ENCODE measurements at regions not wholly inside any gene's neighbourhood (a gene's known extent, or its start where the extent isn't known, plus 50 kb on each side); places are given as distances from the start of the nearest gene placed in this dataset.

DNA sequence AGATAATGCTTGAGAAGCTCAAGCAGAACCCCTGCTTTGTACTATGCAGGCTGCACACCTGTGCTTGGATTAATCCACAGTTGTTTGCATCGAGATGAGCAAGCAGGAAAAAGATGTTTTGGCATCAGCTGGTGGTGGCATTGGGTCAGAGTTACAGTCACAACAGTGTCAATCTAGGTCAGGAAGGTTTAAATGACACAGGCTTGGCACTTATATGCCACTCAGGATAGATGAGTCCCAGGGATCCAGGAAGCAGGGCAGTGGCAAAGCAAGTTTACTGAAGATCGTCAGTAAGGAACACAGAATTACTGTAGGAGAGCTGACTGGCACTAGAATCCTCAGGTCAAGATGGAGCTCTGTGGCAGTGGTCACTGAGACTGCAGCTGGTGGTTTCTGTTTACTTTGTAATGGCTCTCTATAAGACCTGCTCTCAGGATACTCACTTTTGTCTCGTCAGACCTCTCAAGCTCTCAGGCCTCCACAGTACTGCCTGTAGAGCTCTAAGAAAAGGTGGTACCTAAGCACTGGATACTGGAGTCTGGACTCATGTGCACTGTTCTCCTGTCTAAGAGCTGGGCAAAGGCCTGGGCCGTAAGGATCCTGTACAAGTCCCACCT is 110.1 kb upstream of the HS3ST5 start:
- no peak for DNase-seq
- Mint-ChIP-seq H3K27me3 (ENCODE audit: low read depth in 3 of 3) (no peaks in the 10 kb centered on the region), H3K27ac (no peak overlapping the region), H3K4me3 (no peak overlapping the region), H3K4me1 (no peaks in the 10 kb centered on the region), H3K9me3 (peaks cover 0 to 3% (median 0%) of the 10 kb centered on the region in 7 donors), H3K36me3 (no peaks in the 10 kb centered on the region)
- intact Hi-C loops (cut with micrococcal nuclease) = no loop called here
- no peaks in the 10 kb centered on the region for H3K36me3 ChIP-seq (replicated peaks in 1 of 2; ENCODE audit: control insufficient read depth in 1 of 2, insufficient read depth in 2 of 2, low read length in 2 of 2)
- H3K27ac ChIP-seq (ENCODE audit: low read depth in 1 of 2, low read length in 2 of 2) = no peak overlapping the region
- H3K27me3 ChIP-seq (ENCODE audit: control insufficient read depth in 2 of 2, insufficient read depth in 2 of 2, low read length in 2 of 2) = no peaks in the 10 kb centered on the region
- H3K79me2 ChIP-seq (ENCODE audit: insufficient read depth, low read length) = no peaks in the 10 kb centered on the region
- WGBS (ENCODE audit: insufficient coverage) = 90% methylated on average over 3 of the region's 4 CpGs
- H3K9ac ChIP-seq (ENCODE audit: insufficient read depth, low read length, poor library complexity, severe bottlenecking) = no peak overlapping the region
- H3K4me3 ChIP-seq (replicated peaks in 1 of 3; ENCODE audit: low read depth in 2 of 3, low read length in 3 of 3) = no peak overlapping the region
- H2AFZ ChIP-seq (ENCODE audit: insufficient read depth, low read depth, low read length, poor library complexity, severe bottlenecking) = no peak overlapping the region
- no peaks in the 10 kb centered on the region for H3K9me3 ChIP-seq (replicated peaks in 1 of 2; ENCODE audit: control insufficient read depth in 1 of 2, insufficient read depth in 1 of 2, low read length in 2 of 2)
- H3K4me1 ChIP-seq (ENCODE audit: control insufficient read depth in 1 of 2, insufficient read depth in 2 of 2, low read length in 2 of 2) = no peaks in the 10 kb centered on the region
- no peaks in the 10 kb centered on the region for H4K20me1 ChIP-seq (ENCODE audit: insufficient read depth, low read length)
- no peak overlapping the region for H3K4me2 ChIP-seq (replicated peaks; ENCODE audit: extremely low read depth, low read length, poor library complexity, severe bottlenecking)
- TF ChIP-seq, protein P1, sequence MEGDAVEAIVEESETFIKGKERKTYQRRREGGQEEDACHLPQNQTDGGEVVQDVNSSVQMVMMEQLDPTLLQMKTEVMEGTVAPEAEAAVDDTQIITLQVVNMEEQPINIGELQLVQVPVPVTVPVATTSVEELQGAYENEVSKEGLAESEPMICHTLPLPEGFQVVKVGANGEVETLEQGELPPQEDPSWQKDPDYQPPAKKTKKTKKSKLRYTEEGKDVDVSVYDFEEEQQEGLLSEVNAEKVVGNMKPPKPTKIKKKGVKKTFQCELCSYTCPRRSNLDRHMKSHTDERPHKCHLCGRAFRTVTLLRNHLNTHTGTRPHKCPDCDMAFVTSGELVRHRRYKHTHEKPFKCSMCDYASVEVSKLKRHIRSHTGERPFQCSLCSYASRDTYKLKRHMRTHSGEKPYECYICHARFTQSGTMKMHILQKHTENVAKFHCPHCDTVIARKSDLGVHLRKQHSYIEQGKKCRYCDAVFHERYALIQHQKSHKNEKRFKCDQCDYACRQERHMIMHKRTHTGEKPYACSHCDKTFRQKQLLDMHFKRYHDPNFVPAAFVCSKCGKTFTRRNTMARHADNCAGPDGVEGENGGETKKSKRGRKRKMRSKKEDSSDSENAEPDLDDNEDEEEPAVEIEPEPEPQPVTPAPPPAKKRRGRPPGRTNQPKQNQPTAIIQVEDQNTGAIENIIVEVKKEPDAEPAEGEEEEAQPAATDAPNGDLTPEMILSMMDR (IDR thresholded peaks at IDR 0.05) = no peak

DNA sequence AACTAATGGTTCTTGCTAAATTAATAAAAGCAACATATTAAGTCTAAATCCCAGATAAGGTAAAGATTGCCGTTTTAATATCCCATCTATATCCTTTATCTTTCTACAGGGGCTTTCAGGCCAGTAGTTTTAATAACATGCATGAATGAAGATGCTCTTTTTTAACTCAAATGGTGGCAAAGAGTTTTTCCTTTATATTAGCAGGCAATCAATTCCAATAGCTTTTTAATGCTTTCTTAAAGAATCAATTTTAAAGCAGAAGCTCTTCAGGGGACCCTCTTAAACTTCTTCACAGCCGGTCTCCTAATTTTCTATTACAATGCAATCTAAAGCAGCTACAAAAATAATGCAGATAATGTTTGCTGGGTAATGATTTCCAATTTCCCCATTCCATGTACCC is 107.8 kb upstream of the HS3ST5 start:
- no peak overlapping the region for H3K4me3 ChIP-seq (replicated peaks in 1 of 3; ENCODE audit: low read depth in 2 of 3, low read length in 3 of 3)
- intact Hi-C loops (cut with micrococcal nuclease) = no loop called here
- H3K9me3 ChIP-seq (replicated peaks in 1 of 2; ENCODE audit: control insufficient read depth in 1 of 2, insufficient read depth in 1 of 2, low read length in 2 of 2) = no peaks in the 10 kb centered on the region
- Mint-ChIP-seq H3K27ac (no peak overlapping the region), H3K36me3 (no peaks in the 10 kb centered on the region), H3K27me3 (ENCODE audit: low read depth in 3 of 3) (no peaks in the 10 kb centered on the region), H3K4me3 (no peak overlapping the region), H3K4me1 (no peaks in the 10 kb centered on the region), H3K9me3 (peaks cover 0 to 3% (median 0%) of the 10 kb centered on the region in 7 donors)
- H2AFZ ChIP-seq (ENCODE audit: insufficient read depth, low read depth, low read length, poor library complexity, severe bottlenecking) = no peak overlapping the region
- no peaks in the 10 kb centered on the region for H3K79me2 ChIP-seq (ENCODE audit: insufficient read depth, low read length)
- TF ChIP-seq, protein P1 (IDR thresholded peaks at IDR 0.05) = no peak
- H3K27me3 ChIP-seq (ENCODE audit: control insufficient read depth in 2 of 2, insufficient read depth in 2 of 2, low read length in 2 of 2) = no peaks in the 10 kb centered on the region
- H3K9ac ChIP-seq (ENCODE audit: insufficient read depth, low read length, poor library complexity, severe bottlenecking) = no peak overlapping the region
- no peaks in the 10 kb centered on the region for H4K20me1 ChIP-seq (ENCODE audit: insufficient read depth, low read length)
- H3K4me2 ChIP-seq (replicated peaks; ENCODE audit: extremely low read depth, low read length, poor library complexity, severe bottlenecking) = no peak overlapping the region
- no peaks in the 10 kb centered on the region for H3K36me3 ChIP-seq (replicated peaks in 1 of 2; ENCODE audit: control insufficient read depth in 1 of 2, insufficient read depth in 2 of 2, low read length in 2 of 2)
- WGBS (ENCODE audit: insufficient coverage) = no CpG with 5 or more reads among the region's 2 CpGs
- H3K4me1 ChIP-seq (ENCODE audit: control insufficient read depth in 1 of 2, insufficient read depth in 2 of 2, low read length in 2 of 2) = no peaks in the 10 kb centered on the region
- no peak for DNase-seq
- H3K27ac ChIP-seq (ENCODE audit: low read depth in 1 of 2, low read length in 2 of 2) = no peak overlapping the region
